ENCODE measurements at regions not wholly inside any gene's neighbourhood (a gene's known extent, or its start where the extent isn't known, plus 50 kb on each side); places are given as distances from the start of the nearest gene placed in this dataset.

DNA sequence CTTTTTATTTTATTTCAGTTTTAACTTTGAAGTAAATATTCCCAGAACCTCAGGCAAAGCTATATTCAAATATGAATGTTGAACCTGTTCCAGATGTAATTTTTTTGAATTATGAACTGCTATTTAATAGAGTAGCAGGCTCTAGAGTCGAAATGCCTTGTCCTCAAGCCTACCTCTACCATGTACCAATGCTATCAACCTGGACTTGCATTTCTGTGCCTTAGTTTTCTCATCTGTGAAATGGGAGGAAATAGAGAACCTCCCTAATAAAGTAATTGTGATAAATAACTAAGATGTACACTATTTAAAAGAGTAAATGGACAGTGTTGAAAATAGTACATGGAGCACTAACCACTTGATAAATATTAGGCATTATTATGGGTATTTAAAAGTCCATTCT, 551.6 kb upstream of the JARID2 start:
- Histone ChIP-seq H3K27ac (no peak overlapping the region), H3K9me3 (no peaks in the 10 kb centered on the region), H3K27me3 (no peaks in the 10 kb centered on the region), H3K4me3 (no peak overlapping the region), H3K4me1 (no peaks in the 10 kb centered on the region), H3K36me3 (no peaks in the 10 kb centered on the region)
- intact Hi-C loops (cut with DNase I; ENCODE audit: low total_unique reads), result no loop called here
- DNase-seq, result no peak
- 67 to 72% methylated on average over 1 of the region's 1 CpG for WGBS, 2 donors (ENCODE audit: low coverage in 1 of 2)
- in situ Hi-C loops (cut with MboI; ENCODE audit: low pct_ligation_motif_present in 1 of 4, low pct_unique_long_range_greater_than_20kb in 1 of 4, low sequenced_read_pairs in 3 of 4), result no loop called here
- TF ChIP-seq, protein P1, sequence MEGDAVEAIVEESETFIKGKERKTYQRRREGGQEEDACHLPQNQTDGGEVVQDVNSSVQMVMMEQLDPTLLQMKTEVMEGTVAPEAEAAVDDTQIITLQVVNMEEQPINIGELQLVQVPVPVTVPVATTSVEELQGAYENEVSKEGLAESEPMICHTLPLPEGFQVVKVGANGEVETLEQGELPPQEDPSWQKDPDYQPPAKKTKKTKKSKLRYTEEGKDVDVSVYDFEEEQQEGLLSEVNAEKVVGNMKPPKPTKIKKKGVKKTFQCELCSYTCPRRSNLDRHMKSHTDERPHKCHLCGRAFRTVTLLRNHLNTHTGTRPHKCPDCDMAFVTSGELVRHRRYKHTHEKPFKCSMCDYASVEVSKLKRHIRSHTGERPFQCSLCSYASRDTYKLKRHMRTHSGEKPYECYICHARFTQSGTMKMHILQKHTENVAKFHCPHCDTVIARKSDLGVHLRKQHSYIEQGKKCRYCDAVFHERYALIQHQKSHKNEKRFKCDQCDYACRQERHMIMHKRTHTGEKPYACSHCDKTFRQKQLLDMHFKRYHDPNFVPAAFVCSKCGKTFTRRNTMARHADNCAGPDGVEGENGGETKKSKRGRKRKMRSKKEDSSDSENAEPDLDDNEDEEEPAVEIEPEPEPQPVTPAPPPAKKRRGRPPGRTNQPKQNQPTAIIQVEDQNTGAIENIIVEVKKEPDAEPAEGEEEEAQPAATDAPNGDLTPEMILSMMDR (IDR thresholded peaks at IDR 0.05), result no peak
- TF ChIP-seq POLR2A (IDR thresholded peaks at IDR 0.05) (no peak), EP300 (IDR thresholded peaks at IDR 0.05; ENCODE audit: low read depth) (no peak), POLR2AphosphoS5 (IDR thresholded peaks at IDR 0.05) (no peak)

DNA sequence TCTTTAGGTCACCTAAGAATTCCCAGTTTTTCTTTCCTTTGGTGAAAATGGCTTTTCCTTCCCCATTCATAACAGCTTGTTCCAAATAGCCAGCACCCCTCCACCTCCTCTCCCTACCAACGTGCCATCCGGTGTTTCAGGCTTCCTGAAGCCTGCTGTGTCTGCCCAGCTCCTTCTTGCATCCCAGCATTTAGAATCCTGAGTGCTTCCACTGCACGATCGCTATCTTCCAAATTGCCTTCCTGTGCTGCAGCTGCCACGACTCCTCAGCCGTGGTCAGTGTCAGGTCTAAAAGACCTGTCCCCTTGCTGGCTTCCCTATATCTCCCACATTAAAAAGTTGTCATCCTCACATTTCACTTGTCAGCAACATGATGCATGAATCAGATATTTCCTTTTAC, 550.3 kb upstream of the JARID2 start:
- intact Hi-C loops (cut with DNase I; ENCODE audit: low total_unique reads), result no loop called here
- Histone ChIP-seq H3K27ac (no peak overlapping the region), H3K4me1 (no peaks in the 10 kb centered on the region), H3K36me3 (no peaks in the 10 kb centered on the region), H3K27me3 (no peaks in the 10 kb centered on the region), H3K4me3 (no peak overlapping the region), H3K9me3 (no peaks in the 10 kb centered on the region)
- 83 to 87% methylated on average over 4 to 6 of the region's 6 CpGs for WGBS, 2 donors (ENCODE audit: low coverage in 1 of 2)
- no peak for TF ChIP-seq EP300 (IDR thresholded peaks at IDR 0.05; ENCODE audit: low read depth)
- TF ChIP-seq POLR2A (IDR thresholded peaks at IDR 0.05), result no peak
- TF ChIP-seq, protein P1 (IDR thresholded peaks at IDR 0.05), result no peak
- no peak for TF ChIP-seq POLR2AphosphoS5 (IDR thresholded peaks at IDR 0.05)
- in situ Hi-C loops (cut with MboI; ENCODE audit: low pct_ligation_motif_present in 1 of 4, low pct_unique_long_range_greater_than_20kb in 1 of 4, low sequenced_read_pairs in 3 of 4), result no loop called here
- DNase-seq, result no peak

DNA sequence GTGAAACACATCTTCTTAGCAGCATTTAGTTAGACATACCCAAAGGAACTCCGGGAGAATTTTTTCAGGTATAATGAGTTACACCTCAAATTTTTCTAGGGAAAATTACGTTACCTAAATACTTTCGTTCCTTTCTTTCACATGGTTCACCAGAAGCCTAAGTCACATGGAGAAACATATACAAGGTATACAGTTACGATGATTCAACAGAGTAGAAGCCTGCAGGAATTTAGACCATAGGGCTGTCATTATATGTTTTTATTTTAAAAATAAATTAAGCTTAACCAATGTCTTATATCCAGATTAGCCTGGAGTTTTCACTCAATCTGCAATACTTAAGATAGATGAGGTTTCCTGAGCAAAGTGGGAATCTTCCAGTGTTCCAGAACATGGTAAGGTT, 549.5 kb upstream of the JARID2 start:
- no peak overlapping the region for H3K4me3 ChIP-seq
- 93% methylated on average over 4 of the region's 4 CpGs for WGBS, 2 donors (ENCODE audit: low coverage in 1 of 2)
- in situ Hi-C loops (cut with MboI; ENCODE audit: low pct_ligation_motif_present in 1 of 4, low pct_unique_long_range_greater_than_20kb in 1 of 4, low sequenced_read_pairs in 3 of 4), result no loop called here

DNA sequence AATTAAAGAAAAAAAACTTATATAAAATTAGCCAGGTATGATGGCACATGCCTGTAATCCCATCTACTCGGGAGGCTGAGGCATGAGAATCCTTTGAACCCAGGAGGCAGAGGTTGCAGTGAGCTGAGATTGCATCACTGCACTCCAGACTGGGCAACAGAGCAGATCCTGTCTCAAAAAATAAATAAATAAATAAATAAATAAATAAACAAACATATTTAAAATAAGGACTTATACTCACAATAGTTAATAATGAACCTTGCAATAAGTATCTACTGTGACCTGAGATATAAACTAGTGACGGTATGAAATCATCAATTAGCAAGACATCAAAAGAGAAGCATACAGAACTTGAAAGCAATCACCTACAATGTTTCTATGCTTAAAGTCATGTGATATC, 548.4 kb upstream of the JARID2 start:
- Histone ChIP-seq H3K27me3 (no peaks in the 10 kb centered on the region), H3K36me3 (no peaks in the 10 kb centered on the region), H3K9me3 (no peaks in the 10 kb centered on the region), H3K4me3 (no peak overlapping the region), H3K4me1 (no peaks in the 10 kb centered on the region), H3K27ac (no peak overlapping the region)
- intact Hi-C loops (cut with DNase I; ENCODE audit: low total_unique reads), result no loop called here
- DNase-seq, result no peak
- TF ChIP-seq, protein P1 (IDR thresholded peaks at IDR 0.05), result no peak
- TF ChIP-seq POLR2AphosphoS5 (IDR thresholded peaks at IDR 0.05), result no peak
- TF ChIP-seq POLR2A (IDR thresholded peaks at IDR 0.05), result no peak
- TF ChIP-seq EP300 (IDR thresholded peaks at IDR 0.05; ENCODE audit: low read depth), result no peak
- in situ Hi-C loops (cut with MboI; ENCODE audit: low pct_ligation_motif_present in 1 of 4, low pct_unique_long_range_greater_than_20kb in 1 of 4, low sequenced_read_pairs in 3 of 4), result no loop called here
- 90 to 95% methylated on average over 1 to 2 of the region's 2 CpGs for WGBS, 2 donors (ENCODE audit: low coverage in 1 of 2)

More for the DNA sequence above, 549.5 kb upstream of the JARID2 start:
- intact Hi-C loops (cut with DNase I; ENCODE audit: low total_unique reads), result no loop called here
- H3K4me1 ChIP-seq, result no peaks in the 10 kb centered on the region
- DNase-seq, result no peak
- no peaks in the 10 kb centered on the region for H3K9me3 ChIP-seq
- TF ChIP-seq POLR2AphosphoS5 (IDR thresholded peaks at IDR 0.05) (no peak), POLR2A (IDR thresholded peaks at IDR 0.05) (no peak), EP300 (IDR thresholded peaks at IDR 0.05; ENCODE audit: low read depth) (no peak)
- TF ChIP-seq, protein P1 (IDR thresholded peaks at IDR 0.05), result no peak
- no peaks in the 10 kb centered on the region for H3K27me3 ChIP-seq
- no peak overlapping the region for H3K27ac ChIP-seq
- H3K36me3 ChIP-seq, result no peaks in the 10 kb centered on the region
